ENCODE measurements at regions not wholly inside any gene's neighbourhood (a gene's known extent, or its start where the extent isn't known, plus 50 kb on each side); places are given as distances from the start of the nearest gene placed in this dataset.

DNA sequence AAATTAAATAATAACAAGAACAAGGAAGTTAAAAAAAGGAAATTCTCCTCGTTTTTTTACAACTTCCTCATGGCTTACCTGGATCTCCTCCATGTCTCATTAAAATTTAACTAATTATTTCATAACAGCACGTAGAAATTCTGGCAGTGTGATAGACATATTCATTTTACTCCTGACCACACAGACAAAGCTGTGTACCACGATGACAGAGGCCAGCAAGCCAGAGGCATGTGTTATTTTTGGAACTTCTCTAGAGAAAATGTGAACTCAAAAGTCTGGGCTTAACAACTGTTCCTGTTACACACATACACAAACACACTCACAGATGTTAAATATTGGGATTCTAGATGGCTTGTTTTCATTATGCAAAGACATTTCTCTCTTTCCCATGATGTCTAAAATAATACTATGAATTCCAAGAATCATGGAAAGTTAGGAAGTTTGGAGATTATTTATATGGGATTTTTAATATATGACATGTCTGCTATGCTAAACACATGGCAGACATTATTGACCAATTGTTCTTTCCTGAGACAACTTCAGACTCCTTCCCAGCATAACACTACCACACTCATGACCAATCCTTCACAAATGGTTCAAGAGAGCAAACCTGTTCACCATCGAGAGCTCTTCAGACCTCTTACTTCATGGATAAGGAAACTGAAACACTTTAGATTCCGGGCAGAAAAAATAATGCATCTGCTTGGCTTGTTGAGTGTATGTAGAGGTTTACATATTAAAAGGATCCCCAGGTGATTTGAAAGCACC is 158.7 kb downstream of the DACT1 start:
- Histone ChIP-seq H2AFZ (ENCODE audit: insufficient read depth, low read depth, low read length, poor library complexity, severe bottlenecking) (no peak overlapping the region), H3K27ac (ENCODE audit: low read depth in 1 of 2, low read length in 2 of 2) (no peak overlapping the region), H3K79me2 (ENCODE audit: insufficient read depth, low read length) (no peaks in the 10 kb centered on the region), H3K9ac (ENCODE audit: insufficient read depth, low read length, poor library complexity, severe bottlenecking) (no peak overlapping the region), H3K27me3 (ENCODE audit: control insufficient read depth in 2 of 2, insufficient read depth in 2 of 2, low read length in 2 of 2) (no peaks in the 10 kb centered on the region), H3K4me2 (replicated peaks; ENCODE audit: extremely low read depth, low read length, poor library complexity, severe bottlenecking) (no peak overlapping the region), H3K36me3 (replicated peaks in 1 of 2; ENCODE audit: control insufficient read depth in 1 of 2, insufficient read depth in 2 of 2, low read length in 2 of 2) (no peaks in the 10 kb centered on the region), H3K9me3 (replicated peaks in 1 of 2; ENCODE audit: control insufficient read depth in 1 of 2, insufficient read depth in 1 of 2, low read length in 2 of 2) (no peaks in the 10 kb centered on the region), H3K4me1 (ENCODE audit: control insufficient read depth in 1 of 2, insufficient read depth in 2 of 2, low read length in 2 of 2) (peaks cover 7 to 14% of the 10 kb centered on the region in 2 donors), H4K20me1 (ENCODE audit: insufficient read depth, low read length) (no peaks in the 10 kb centered on the region), H3K4me3 (replicated peaks in 1 of 3; ENCODE audit: low read depth in 2 of 3, low read length in 3 of 3) (no peak overlapping the region)
- Mint-ChIP-seq H3K27me3 (ENCODE audit: low read depth in 3 of 3) (peaks cover 0 to 2% (median 0%) of the 10 kb centered on the region in 3 donors), H3K36me3 (no peaks in the 10 kb centered on the region), H3K4me3 (no peak overlapping the region), H3K4me1 (peaks cover 20% of the 10 kb centered on the region), H3K27ac (no peak overlapping the region), H3K9me3 (peaks cover 0 to under 1% (median 0%) of the 10 kb centered on the region in 7 donors)
- TF ChIP-seq, protein P1, sequence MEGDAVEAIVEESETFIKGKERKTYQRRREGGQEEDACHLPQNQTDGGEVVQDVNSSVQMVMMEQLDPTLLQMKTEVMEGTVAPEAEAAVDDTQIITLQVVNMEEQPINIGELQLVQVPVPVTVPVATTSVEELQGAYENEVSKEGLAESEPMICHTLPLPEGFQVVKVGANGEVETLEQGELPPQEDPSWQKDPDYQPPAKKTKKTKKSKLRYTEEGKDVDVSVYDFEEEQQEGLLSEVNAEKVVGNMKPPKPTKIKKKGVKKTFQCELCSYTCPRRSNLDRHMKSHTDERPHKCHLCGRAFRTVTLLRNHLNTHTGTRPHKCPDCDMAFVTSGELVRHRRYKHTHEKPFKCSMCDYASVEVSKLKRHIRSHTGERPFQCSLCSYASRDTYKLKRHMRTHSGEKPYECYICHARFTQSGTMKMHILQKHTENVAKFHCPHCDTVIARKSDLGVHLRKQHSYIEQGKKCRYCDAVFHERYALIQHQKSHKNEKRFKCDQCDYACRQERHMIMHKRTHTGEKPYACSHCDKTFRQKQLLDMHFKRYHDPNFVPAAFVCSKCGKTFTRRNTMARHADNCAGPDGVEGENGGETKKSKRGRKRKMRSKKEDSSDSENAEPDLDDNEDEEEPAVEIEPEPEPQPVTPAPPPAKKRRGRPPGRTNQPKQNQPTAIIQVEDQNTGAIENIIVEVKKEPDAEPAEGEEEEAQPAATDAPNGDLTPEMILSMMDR (IDR thresholded peaks at IDR 0.05): no peak
- intact Hi-C loops (cut with micrococcal nuclease): no loop called here
- no peak for DNase-seq
- WGBS (ENCODE audit: insufficient coverage): no CpG with 5 or more reads among the region's 5 CpGs

DNA sequence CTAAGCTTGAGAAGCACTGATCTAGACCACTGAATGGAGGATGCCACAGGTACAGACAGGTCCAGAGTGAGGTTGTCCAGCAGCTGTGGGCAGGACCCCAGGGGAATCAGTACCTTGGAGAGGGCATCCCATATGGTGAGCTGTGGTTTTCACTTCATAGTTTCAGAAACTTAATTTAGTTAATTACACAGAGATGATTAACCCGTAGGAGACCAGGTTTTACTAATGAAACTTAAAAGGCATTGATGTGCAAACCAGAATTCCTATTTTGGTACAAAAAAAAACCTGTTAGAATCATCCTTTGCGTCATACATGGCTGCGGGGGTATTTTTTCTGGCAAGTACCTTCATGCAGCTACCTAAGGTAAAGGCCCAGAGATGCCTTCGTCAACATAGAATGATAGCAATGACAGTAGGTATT is 159.3 kb downstream of the DACT1 start:
- intact Hi-C loops (cut with micrococcal nuclease): no loop called here
- 100% methylated on average over 2 of the region's 4 CpGs for WGBS (ENCODE audit: insufficient coverage)
- Histone ChIP-seq H3K27me3 (ENCODE audit: control insufficient read depth in 2 of 2, insufficient read depth in 2 of 2, low read length in 2 of 2) (no peaks in the 10 kb centered on the region), H3K4me2 (replicated peaks; ENCODE audit: extremely low read depth, low read length, poor library complexity, severe bottlenecking) (no peak overlapping the region), H3K9ac (ENCODE audit: insufficient read depth, low read length, poor library complexity, severe bottlenecking) (no peak overlapping the region), H3K36me3 (replicated peaks in 1 of 2; ENCODE audit: control insufficient read depth in 1 of 2, insufficient read depth in 2 of 2, low read length in 2 of 2) (no peaks in the 10 kb centered on the region), H4K20me1 (ENCODE audit: insufficient read depth, low read length) (no peaks in the 10 kb centered on the region), H3K79me2 (ENCODE audit: insufficient read depth, low read length) (no peaks in the 10 kb centered on the region), H2AFZ (ENCODE audit: insufficient read depth, low read depth, low read length, poor library complexity, severe bottlenecking) (no peak overlapping the region), H3K9me3 (replicated peaks in 1 of 2; ENCODE audit: control insufficient read depth in 1 of 2, insufficient read depth in 1 of 2, low read length in 2 of 2) (no peaks in the 10 kb centered on the region), H3K4me1 (ENCODE audit: control insufficient read depth in 1 of 2, insufficient read depth in 2 of 2, low read length in 2 of 2) (peaks cover 8 to 15% of the 10 kb centered on the region in 2 donors), H3K4me3 (replicated peaks in 1 of 3; ENCODE audit: low read depth in 2 of 3, low read length in 3 of 3) (no peak overlapping the region), H3K27ac (ENCODE audit: low read depth in 1 of 2, low read length in 2 of 2) (no peak overlapping the region)
- Mint-ChIP-seq H3K27ac (no peak overlapping the region), H3K27me3 (ENCODE audit: low read depth in 3 of 3) (peaks cover 0 to 2% (median 0%) of the 10 kb centered on the region in 3 donors), H3K9me3 (no peaks in the 10 kb centered on the region), H3K4me1 (peaks cover 22% of the 10 kb centered on the region), H3K36me3 (no peaks in the 10 kb centered on the region), H3K4me3 (no peak overlapping the region)
- DNase-seq: no peak
- TF ChIP-seq, protein P1 (IDR thresholded peaks at IDR 0.05): no peak

Data from CD14-positive monocyte (primary cell).